ENCODE measurements at regions not wholly inside any gene's neighbourhood (a gene's known extent, or its start where the extent isn't known, plus 50 kb on each side); places are given as distances from the start of the nearest gene placed in this dataset.
"Not testable (repeated sequence)": the region's sequence is repeated elsewhere in the genome, so short reads cannot be mapped to it uniquely, and the experiment has no call there.

GRCh38 chr7:120060281-120060680 lies 212.7 kb upstream of the KCND2 start:
- no peaks in the 10 kb centered on the region for H3K27me3 Mint-ChIP-seq
- H3K36me3 Mint-ChIP-seq (ENCODE audit: low read depth), result no peaks in the 10 kb centered on the region
- intact Hi-C loops (cut with micrococcal nuclease), result no loop called here
- H3K9me3 Mint-ChIP-seq, result peaks cover 24% of the 10 kb centered on the region
- H3K27ac Mint-ChIP-seq, result no peak overlapping the region
- H3K4me3 Mint-ChIP-seq, result no peak overlapping the region
- H3K4me1 Mint-ChIP-seq (ENCODE audit: low read depth), result no peaks in the 10 kb centered on the region

GRCh38 chr7:120060875-120061274 lies 212.1 kb upstream of the KCND2 start:
- no peaks in the 10 kb centered on the region for H3K36me3 Mint-ChIP-seq (ENCODE audit: low read depth)
- H3K4me1 Mint-ChIP-seq (ENCODE audit: low read depth), result no peaks in the 10 kb centered on the region
- no peak overlapping the region for H3K27ac Mint-ChIP-seq
- H3K4me3 Mint-ChIP-seq, result no peak overlapping the region
- peaks cover 24% of the 10 kb centered on the region for H3K9me3 Mint-ChIP-seq
- no peaks in the 10 kb centered on the region for H3K27me3 Mint-ChIP-seq
- intact Hi-C loops (cut with micrococcal nuclease), result no loop called here

GRCh38 chr7:120064565-120064964 lies 208.4 kb upstream of the KCND2 start:
- Mint-ChIP-seq H3K4me3 (no peak overlapping the region), H3K9me3 (peaks cover 34% of the 10 kb centered on the region), H3K27ac (no peak overlapping the region), H3K4me1 (ENCODE audit: low read depth) (no peaks in the 10 kb centered on the region), H3K27me3 (no peaks in the 10 kb centered on the region), H3K36me3 (ENCODE audit: low read depth) (no peaks in the 10 kb centered on the region)
- intact Hi-C loops (cut with micrococcal nuclease), result no loop called here

GRCh38 chr7:120066898-120067297 lies 206.1 kb upstream of the KCND2 start:
- intact Hi-C loops (cut with micrococcal nuclease); H3K36me3 Mint-ChIP-seq (ENCODE audit: low read depth); H3K27me3 Mint-ChIP-seq; H3K27ac Mint-ChIP-seq; H3K4me3 Mint-ChIP-seq; H3K4me1 Mint-ChIP-seq (ENCODE audit: low read depth): not testable (repeated sequence)
- peaks cover 49% of the 10 kb centered on the region for H3K9me3 Mint-ChIP-seq

GRCh38 chr7:120070201-120070600 lies 202.8 kb upstream of the KCND2 start:
- Mint-ChIP-seq H3K36me3 (ENCODE audit: low read depth) (no peaks in the 10 kb centered on the region), H3K27ac (no peak overlapping the region), H3K4me1 (ENCODE audit: low read depth) (no peaks in the 10 kb centered on the region), H3K4me3 (no peak overlapping the region), H3K27me3 (no peaks in the 10 kb centered on the region), H3K9me3 (peaks cover 49% of the 10 kb centered on the region)
- intact Hi-C loops (cut with micrococcal nuclease), result no loop called here

GRCh38 chr7:120077777-120078176 lies 195.2 kb upstream of the KCND2 start:
- H3K4me3 Mint-ChIP-seq, result no peak overlapping the region
- H3K4me1 Mint-ChIP-seq (ENCODE audit: low read depth), result no peaks in the 10 kb centered on the region
- H3K27ac Mint-ChIP-seq, result no peak overlapping the region
- H3K9me3 Mint-ChIP-seq, result no peaks in the 10 kb centered on the region
- no peaks in the 10 kb centered on the region for H3K27me3 Mint-ChIP-seq
- intact Hi-C loops (cut with micrococcal nuclease), result no loop called here
- H3K36me3 Mint-ChIP-seq (ENCODE audit: low read depth), result no peaks in the 10 kb centered on the region

- Mint-ChIP-seq H3K9me3 (no peaks in the 10 kb centered on the region), H3K27ac (no peak overlapping the region), H3K4me3 (no peak overlapping the region), H3K36me3 (ENCODE audit: low read depth) (no peaks in the 10 kb centered on the region), H3K4me1 (ENCODE audit: low read depth) (no peaks in the 10 kb centered on the region), H3K27me3 (no peaks in the 10 kb centered on the region)
- intact Hi-C loops (cut with micrococcal nuclease), result no loop called here
Measured at GRCh38 chr7:120079022-120079421, 194.0 kb upstream of the KCND2 start.

GRCh38 chr7:120079704-120080103 lies 193.3 kb upstream of the KCND2 start:
- Mint-ChIP-seq H3K27ac (no peak overlapping the region), H3K4me1 (ENCODE audit: low read depth) (no peaks in the 10 kb centered on the region), H3K9me3 (no peaks in the 10 kb centered on the region), H3K27me3 (no peaks in the 10 kb centered on the region), H3K4me3 (no peak overlapping the region), H3K36me3 (ENCODE audit: low read depth) (no peaks in the 10 kb centered on the region)
- intact Hi-C loops (cut with micrococcal nuclease), result no loop called here

- H3K4me3 Mint-ChIP-seq; H3K27ac Mint-ChIP-seq; H3K27me3 Mint-ChIP-seq; H3K9me3 Mint-ChIP-seq; intact Hi-C loops (cut with micrococcal nuclease); H3K36me3 Mint-ChIP-seq (ENCODE audit: low read depth); H3K4me1 Mint-ChIP-seq (ENCODE audit: low read depth): not testable (repeated sequence)
Measured at GRCh38 chr7:120086468-120086867, 186.5 kb upstream of the KCND2 start.

- H3K4me1 Mint-ChIP-seq (ENCODE audit: low read depth), result no peaks in the 10 kb centered on the region
- intact Hi-C loops (cut with micrococcal nuclease), result no loop called here
- H3K9me3 Mint-ChIP-seq, result no peaks in the 10 kb centered on the region
- no peak overlapping the region for H3K27ac Mint-ChIP-seq
- H3K36me3 Mint-ChIP-seq (ENCODE audit: low read depth), result no peaks in the 10 kb centered on the region
- no peak overlapping the region for H3K4me3 Mint-ChIP-seq
- H3K27me3 Mint-ChIP-seq, result no peaks in the 10 kb centered on the region
Measured at GRCh38 chr7:120089968-120090367, 183.0 kb upstream of the KCND2 start.

GRCh38 chr7:120091807-120092206 lies 181.2 kb upstream of the KCND2 start:
- H3K9me3 Mint-ChIP-seq, result no peaks in the 10 kb centered on the region
- no peak overlapping the region for H3K4me3 Mint-ChIP-seq
- intact Hi-C loops (cut with micrococcal nuclease), result no loop called here
- H3K36me3 Mint-ChIP-seq (ENCODE audit: low read depth), result no peaks in the 10 kb centered on the region
- no peaks in the 10 kb centered on the region for H3K27me3 Mint-ChIP-seq
- H3K4me1 Mint-ChIP-seq (ENCODE audit: low read depth), result no peaks in the 10 kb centered on the region
- no peak overlapping the region for H3K27ac Mint-ChIP-seq

- H3K4me1 Mint-ChIP-seq (ENCODE audit: low read depth), result no peaks in the 10 kb centered on the region
- no peaks in the 10 kb centered on the region for H3K36me3 Mint-ChIP-seq (ENCODE audit: low read depth)
- H3K9me3 Mint-ChIP-seq, result no peaks in the 10 kb centered on the region
- no peak overlapping the region for H3K27ac Mint-ChIP-seq
- intact Hi-C loops (cut with micrococcal nuclease), result no loop called here
- no peak overlapping the region for H3K4me3 Mint-ChIP-seq
- H3K27me3 Mint-ChIP-seq, result no peaks in the 10 kb centered on the region
Measured at GRCh38 chr7:120097020-120097419, 176.0 kb upstream of the KCND2 start.

- Mint-ChIP-seq H3K9me3 (no peaks in the 10 kb centered on the region), H3K36me3 (ENCODE audit: low read depth) (no peaks in the 10 kb centered on the region), H3K4me3 (no peak overlapping the region), H3K27me3 (no peaks in the 10 kb centered on the region), H3K27ac (no peak overlapping the region), H3K4me1 (ENCODE audit: low read depth) (no peaks in the 10 kb centered on the region)
- intact Hi-C loops (cut with micrococcal nuclease), result no loop called here
Measured at GRCh38 chr7:120097774-120098173, 175.2 kb upstream of the KCND2 start.

GRCh38 chr7:120108376-120108775 lies 164.6 kb upstream of the KCND2 start:
- Mint-ChIP-seq H3K27ac (no peak overlapping the region), H3K36me3 (ENCODE audit: low read depth) (no peaks in the 10 kb centered on the region), H3K27me3 (no peaks in the 10 kb centered on the region), H3K4me1 (ENCODE audit: low read depth) (no peaks in the 10 kb centered on the region), H3K9me3 (peaks cover 24% of the 10 kb centered on the region), H3K4me3 (no peak overlapping the region)
- intact Hi-C loops (cut with micrococcal nuclease), result no loop called here

- Mint-ChIP-seq H3K36me3 (ENCODE audit: low read depth) (no peaks in the 10 kb centered on the region), H3K4me1 (ENCODE audit: low read depth) (no peaks in the 10 kb centered on the region), H3K27ac (no peak overlapping the region), H3K9me3 (peaks cover 24% of the 10 kb centered on the region), H3K4me3 (no peak overlapping the region), H3K27me3 (no peaks in the 10 kb centered on the region)
- intact Hi-C loops (cut with micrococcal nuclease), result no loop called here
Measured at GRCh38 chr7:120110169-120110568, 162.8 kb upstream of the KCND2 start.

GRCh38 chr7:120114626-120115025 lies 158.3 kb upstream of the KCND2 start:
- H3K36me3 Mint-ChIP-seq (ENCODE audit: low read depth), result no peaks in the 10 kb centered on the region
- peaks cover 23% of the 10 kb centered on the region for H3K9me3 Mint-ChIP-seq
- H3K4me1 Mint-ChIP-seq (ENCODE audit: low read depth), result no peaks in the 10 kb centered on the region
- intact Hi-C loops (cut with micrococcal nuclease), result no loop called here
- no peak overlapping the region for H3K27ac Mint-ChIP-seq
- H3K4me3 Mint-ChIP-seq, result no peak overlapping the region
- H3K27me3 Mint-ChIP-seq, result no peaks in the 10 kb centered on the region

Measured in dendritic cell treated with granulocyte-macrophage colony-stimulating factor and Interleukin-4, amounts not matched to agents 40 ng/mL and 50 ng/mL, for 4 days (primary cell).